GM18951 (cell line): ENCODE measurements at regions not wholly inside any gene's neighbourhood (a gene's known extent, or its start where the extent isn't known, plus 50 kb on each side); places are given as distances from the start of the nearest gene placed in this dataset.

Source experiments
- POLR2A ChIP-seq: IDR thresholded peaks from 4 replicates; pipeline ENCODE4 v1.6.1; 2011; ENCODE audit warnings: mild to moderate bottlenecking; ENCODE audit not compliant: insufficient read length, insufficient read depth; ENCODE audit errors: extremely low read depth
- in situ Hi-C: fragments of 300-500 bp; cut with MboI; formaldehyde crosslinking; loops from one replicate; pipeline ENCODE4 v1.12.0; 2022; ENCODE audit warnings: low sequenced_read_pairs, mixed read lengths, inconsistent platforms; ENCODE audit not compliant: unreplicated experiment

DNA sequence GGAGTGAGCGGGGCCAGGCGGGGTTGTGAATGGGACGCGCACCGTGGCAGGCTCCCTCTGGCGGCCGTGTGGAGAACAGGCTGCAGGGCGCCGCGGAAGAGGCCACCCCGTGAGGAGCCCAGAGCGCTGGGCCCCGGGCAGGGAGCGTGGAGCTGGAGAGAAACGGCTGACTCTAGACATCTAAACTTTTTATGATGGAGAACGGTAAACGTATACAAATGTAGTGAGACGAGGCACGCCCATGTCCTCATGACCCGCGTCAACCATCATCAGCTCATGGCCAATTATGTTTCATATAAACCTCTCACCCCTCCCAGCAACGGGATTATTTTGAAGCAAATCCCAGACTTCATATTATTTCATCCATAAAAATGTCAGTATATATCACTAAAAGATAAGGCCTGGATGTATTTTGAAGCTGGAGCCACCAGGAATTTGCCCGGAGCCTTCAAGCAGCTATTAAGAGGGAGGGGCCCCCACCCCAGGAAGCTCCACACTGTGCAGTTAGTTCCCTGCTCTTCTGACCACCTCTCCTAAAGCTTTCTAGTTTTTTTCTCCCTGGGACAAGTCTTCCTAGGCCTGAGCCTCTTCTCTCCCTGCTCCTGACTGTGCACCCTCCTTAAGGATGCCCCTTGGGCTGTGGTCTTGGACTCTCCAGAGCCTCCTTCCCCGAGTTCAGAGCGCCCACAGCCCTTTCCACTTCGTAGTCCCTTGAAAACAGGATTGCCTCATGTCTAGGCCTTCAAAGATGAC is 149.5 kb downstream of the SMAD6 start:
- in situ Hi-C loops: no loop called here
- TF ChIP-seq POLR2A: no peak

DNA sequence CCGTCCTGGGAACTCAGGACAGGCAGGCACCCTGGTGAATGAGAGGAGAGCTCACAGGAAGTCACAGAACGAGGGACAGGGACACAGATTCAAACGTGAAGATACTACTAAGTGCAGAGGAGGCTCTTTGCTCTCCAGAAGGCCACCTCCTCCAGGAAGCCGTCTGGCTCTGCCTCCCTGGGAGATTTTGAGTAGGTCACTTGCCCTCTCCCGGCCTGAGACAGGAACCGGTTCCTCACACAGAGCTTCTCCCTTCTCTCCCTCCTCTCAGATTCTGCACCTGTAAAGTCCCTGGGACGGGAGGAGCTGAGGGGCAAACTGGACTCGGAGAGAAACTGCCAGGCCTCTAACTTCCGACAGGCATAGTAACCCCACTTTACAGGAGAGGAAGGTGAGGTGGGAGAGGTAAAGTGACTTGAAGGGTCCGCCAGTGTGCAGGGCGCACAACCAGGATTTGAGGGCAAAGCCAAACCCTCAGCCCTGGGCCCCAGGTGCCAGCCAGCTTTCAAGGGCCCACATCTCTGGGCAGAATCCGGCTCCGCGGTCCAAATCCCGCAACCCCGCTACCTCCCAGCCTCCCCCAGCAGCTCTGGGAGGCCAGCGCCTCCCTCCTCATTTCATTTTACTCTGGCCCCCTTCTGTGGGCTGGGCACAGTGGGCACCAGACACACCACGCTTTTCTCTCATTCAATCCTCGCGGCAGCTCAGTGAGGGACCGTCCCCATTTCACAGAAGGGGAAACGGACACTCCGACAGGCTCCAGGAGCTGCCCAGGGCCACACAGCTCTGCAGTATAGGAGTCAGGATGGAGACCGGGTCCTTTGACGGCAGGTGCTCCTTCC is 150.2 kb downstream of the SMAD6 start:
- no peak for TF ChIP-seq POLR2A
- in situ Hi-C loops: no loop called here

DNA sequence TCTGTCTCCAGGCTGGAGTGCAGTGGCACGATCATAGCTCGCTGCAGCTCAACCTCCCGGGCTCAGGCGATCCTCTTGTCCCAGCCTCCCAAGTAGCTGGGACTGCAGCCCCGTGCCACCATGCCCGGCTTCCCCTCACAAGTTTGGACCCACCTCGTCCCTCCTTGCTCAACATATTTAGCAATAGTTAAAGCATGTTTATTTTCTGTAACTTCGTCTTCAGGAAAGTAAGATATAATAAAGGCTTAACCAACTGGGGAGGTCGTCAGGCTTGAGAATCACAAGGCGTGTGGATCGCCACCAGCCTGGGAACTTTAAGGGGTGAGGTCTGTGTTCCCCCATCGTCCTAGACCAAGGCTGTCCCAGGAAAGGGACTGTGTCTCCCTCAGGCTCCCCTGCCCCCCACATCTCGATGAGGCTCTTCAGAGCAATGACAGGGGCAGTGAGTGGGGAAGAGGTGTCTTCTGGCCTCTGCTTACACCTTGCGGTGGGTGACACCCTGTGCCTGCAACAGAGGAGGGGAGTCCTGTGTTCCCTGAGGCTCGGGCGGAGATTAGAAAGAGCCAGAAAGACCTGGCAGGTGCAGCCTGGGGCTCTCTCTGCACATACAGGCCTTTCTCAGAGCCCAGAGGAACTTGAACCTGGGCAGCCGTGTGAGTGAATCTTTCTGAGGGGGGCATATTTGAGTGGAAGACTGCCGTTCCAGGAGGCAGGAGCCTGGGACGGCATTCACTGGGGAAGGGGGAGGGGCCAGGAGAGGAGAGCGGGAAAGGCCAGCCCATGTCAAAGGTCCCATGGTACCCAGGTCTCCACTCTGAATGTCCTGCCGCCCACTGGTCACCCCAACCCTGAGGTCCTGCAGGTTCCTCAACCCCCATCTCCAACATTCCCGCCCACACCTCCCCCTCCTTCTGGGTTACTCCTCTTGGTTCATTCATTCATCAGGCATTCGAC is 152.3 kb downstream of the SMAD6 start:
- in situ Hi-C loops: no loop called here
- TF ChIP-seq POLR2A: no peak

DNA sequence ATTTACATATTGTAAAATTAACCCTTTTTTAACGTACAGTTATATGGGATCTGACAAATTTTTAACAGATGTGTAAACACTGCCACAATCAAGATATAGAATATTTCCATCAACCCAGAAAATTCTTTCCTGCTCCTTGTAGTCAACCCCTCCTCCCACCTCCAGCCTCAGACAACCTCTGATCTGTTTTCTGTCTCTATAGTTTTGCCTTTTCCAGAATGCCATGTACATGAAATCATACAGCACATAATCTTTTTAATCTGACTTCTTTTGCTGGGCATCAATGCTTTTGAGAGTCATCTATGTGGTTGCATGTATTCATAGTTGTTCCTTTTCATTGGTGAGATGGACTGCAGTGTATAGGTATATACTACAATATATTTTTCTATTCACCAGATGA is 153.0 kb downstream of the SMAD6 start:
- no peak for TF ChIP-seq POLR2A
- in situ Hi-C loops: no loop called here

DNA sequence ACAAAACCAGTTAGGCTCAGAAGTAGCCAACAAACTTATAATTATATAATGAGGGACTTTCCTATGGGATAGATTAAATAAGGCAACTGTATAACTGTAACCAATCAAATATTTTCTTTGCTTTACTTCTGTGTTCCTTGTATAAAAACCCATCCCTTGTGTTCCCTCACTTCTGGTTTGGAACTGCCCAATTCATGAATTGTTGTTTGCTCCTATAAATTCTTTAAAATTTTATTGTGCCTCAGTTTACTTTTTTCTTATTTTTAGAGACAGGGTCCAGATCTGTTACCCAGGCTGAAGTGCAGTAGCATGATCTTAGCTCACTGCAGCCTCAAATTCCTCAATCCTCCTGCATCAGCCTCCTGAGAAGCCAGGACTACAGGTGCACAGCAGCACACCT is 155.7 kb downstream of the SMAD6 start:
- in situ Hi-C loops: no loop called here
- TF ChIP-seq POLR2A: no peak

DNA sequence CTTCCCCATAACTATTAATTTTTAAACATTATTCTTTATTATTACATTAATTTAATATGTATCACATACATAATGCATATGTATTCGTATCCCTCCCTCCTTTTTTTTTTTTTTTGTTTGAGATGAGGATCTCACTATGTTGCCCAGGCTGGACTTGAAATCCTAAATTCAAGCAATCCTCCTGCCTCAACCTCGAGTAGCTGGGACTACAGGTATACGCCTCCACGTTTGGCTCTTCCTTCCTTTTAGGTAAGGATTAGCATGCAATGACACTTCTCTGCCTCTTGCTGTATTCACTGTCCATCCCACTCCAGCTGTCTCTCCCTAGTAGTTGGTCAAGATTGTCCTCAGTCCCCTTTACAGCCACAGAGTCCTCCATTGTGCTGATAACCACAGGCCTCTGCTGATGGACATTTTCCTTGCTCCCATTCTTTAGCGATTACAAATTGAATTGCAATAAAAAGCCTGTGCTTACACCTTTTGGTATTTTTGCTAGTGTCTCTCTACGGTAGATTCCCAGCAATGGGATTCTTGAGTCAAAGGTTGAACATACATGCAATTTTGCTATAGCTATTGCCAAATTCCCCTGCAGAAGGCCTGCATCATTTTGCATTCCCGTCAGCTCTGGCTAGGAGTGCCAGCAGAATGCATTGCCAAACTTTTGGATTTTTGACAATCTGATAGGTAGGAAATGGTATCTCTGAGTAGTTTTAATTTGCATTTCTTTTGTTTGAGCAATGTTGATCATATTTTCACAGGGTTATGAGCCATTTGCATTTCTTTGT is 156.6 kb downstream of the SMAD6 start:
- TF ChIP-seq POLR2A: no peak
- in situ Hi-C loops: no loop called here

DNA sequence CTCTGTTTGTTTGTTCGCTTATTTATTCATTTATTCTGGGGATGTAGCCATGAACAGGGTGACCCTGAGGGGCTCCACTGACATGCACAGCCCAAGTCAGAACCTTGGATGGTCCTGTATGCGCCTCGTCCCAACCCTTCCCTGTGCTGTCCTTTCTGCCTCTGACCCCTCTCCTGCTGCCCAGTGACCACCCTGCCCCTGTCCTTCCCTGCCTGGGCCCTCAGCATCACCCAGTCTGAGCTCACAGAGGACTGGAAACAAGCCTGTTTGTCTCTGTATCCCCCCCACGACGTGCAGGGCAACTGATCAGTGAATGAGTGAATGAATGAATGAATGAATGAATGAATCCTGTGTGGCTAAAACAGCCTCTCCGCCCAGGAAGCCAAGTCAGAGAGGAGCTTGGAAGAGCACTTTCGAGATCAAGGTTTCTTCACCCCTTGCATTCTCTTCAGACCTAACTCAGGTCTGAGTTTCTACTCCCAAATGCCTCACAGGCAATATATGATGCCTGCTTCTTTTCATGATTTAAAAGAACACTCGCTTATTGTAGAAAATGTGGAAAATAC is 157.7 kb downstream of the SMAD6 start:
- in situ Hi-C loops: no loop called here

DNA sequence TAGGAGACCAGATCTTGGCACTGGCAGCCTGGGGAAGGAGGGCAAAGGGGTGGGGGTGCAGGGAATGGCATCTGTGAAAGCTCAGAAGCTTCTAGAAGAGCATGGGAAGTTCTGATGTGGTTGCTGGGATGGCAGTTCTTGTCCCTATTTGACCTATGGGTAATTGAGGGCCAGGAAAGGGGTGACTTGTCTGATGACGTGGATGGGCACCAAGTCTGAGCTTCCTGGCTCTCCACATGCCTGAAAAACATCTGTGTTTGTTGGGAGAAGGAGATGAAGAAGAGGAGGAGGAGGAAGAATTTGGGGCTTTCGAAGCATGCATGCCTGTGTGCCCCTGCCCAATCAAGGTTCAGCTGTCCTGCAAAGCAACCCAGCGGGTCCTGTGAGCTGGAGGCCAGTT is 158.8 kb downstream of the SMAD6 start:
- no peak for TF ChIP-seq POLR2A
- in situ Hi-C loops: no loop called here

More for the DNA sequence above, 157.7 kb downstream of the SMAD6 start:
- TF ChIP-seq POLR2A: no peak

DNA sequence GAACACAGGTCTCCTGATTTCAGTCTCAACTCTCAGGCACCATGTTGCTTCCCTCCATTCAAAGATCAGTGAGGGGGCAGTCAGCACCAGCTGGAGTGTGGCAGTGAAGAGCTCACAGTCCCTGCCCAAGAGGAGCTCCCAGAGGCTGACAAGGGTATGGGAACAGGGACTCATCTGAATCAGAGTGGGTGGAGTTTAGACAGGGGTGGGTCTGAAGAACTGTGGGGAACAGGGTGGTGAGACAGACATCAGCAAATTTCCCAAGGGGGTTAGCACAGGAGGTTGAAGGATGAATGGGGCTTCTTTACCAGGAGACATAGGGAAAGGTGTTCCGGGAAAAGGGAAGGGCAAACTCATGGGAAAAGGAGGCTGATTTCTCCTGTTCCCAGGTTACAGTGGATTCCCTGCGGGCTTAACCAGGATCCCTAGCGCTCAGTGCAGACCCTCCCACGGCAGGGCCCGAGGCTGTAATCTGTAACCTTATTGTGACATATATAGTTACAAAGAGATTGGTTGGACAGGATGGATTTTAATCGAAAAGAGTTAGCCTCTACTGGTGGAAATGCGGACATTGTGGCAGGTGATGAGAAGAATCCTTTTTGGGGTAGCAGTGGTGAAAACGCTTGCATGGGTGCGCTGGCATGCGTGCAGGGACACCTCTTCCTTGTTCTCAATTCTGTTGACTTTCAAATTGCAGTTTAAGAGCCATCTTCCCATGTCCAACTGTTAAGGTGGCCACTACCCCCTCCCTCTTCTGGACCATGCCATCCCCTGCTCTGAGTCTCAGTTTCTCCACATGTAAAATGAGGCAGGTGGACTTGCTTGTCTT is 160.3 kb downstream of the SMAD6 start:
- TF ChIP-seq POLR2A: no peak
- in situ Hi-C loops: no loop called here

DNA sequence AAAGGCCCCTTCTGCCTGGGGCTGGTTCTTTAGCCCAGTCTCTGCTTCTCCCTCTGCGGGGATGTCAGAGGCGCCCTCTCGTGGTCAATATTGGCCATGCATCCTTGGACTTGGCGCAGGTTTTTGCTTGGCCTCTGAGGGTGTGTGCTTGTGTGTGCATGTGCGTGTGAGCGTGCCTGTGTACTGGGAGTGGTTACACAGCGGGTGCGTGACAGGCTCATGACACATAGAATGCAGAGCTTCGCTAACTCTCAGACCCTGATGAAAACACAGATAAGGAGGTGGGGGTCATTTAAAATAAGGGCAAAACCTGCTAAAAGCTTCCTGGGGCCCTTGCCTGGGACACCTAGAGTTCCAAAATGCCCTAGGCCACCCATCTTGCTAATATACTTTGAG is 160.9 kb downstream of the SMAD6 start:
- in situ Hi-C loops: no loop called here
- TF ChIP-seq POLR2A: no peak

DNA sequence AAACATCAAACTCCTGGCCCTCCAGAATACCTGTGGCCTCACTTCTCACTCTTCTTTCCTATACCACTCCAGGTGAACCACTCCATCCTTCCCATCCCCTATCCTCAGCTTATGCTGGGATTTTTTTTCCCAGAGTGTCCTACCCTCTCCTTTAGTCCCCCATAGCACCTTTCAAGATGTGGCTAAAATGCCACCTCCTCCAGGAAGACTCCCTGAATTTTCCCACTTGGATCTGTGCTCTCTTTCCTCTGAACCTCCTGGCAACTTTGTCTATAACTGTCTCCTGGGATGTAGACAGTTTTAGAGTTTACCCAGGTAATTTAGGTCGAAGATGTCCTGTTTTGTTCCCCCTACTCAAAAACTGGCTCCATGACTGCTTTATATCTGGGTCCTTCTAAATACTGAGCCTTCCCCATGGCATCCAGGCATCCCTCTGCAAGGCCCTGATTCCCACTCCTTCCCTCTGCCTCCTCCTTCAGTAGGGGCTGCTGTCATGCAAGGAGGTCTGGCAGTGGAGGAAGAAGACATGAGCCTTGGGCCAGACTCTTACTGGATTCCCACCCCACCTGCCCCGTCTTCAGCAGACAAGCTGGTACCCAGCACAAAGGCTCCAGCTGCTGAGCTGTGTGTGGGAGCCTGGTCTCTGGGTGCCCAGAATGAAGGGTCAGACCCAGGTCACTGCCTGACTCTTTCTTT is 161.5 kb downstream of the SMAD6 start:
- no peak for TF ChIP-seq POLR2A
- in situ Hi-C loops: no loop called here
